ENCODE measurements at regions not wholly inside any gene's neighbourhood (a gene's known extent, or its start where the extent isn't known, plus 50 kb on each side); places are given as distances from the start of the nearest gene placed in this dataset.

- TF ChIP-seq CTCF (IDR thresholded peaks at IDR 0.05) (no peak), EZH2 (IDR thresholded peaks at IDR 0.05; ENCODE audit: borderline replicate concordance, insufficient read depth, low read depth, low read length, poor library complexity, severe bottlenecking) (no peak)
Measured at GRCh38 chrX:88355252-88355651, 391.8 kb upstream of the CPXCR1 start.
